Endodermal cell (in vitro differentiated cells): ENCODE measurements at regions not wholly inside any gene's neighbourhood (a gene's known extent, or its start where the extent isn't known, plus 50 kb on each side); places are given as distances from the start of the nearest gene placed in this dataset.
A peak's percentile ranks its signal among the peaks of the same experiment; 100 is the strongest.

Experiments
- DNase-seq: peaks from one replicate; pipeline ENCODE4 v3.0.0-alpha.2; 2017
- H3K27ac ChIP-seq: 2 replicates; pipeline ENCODE4 v1.5.1; 2013; ENCODE audit warnings: mild to moderate bottlenecking, low read depth, low read length, moderate library complexity
- H3K27me3 ChIP-seq: 2 replicates; pipeline ENCODE4 v1.6.1; 2013; ENCODE audit warnings: mild to moderate bottlenecking, low read length, moderate library complexity; ENCODE audit not compliant: insufficient read depth, control insufficient read depth, poor library complexity, severe bottlenecking
- H3K36me3 ChIP-seq: 2 replicates; pipeline ENCODE4 v1.7.0; 2013; ENCODE audit warnings: mild to moderate bottlenecking, low read length, moderate library complexity; ENCODE audit not compliant: control insufficient read depth, insufficient read depth
- H3K4me1 ChIP-seq: one replicate; pipeline ENCODE4 v1.7.0; 2013; ENCODE audit warnings: low read length; ENCODE audit not compliant: control insufficient read depth, insufficient read depth
- H3K4me3 ChIP-seq: 2 replicates; pipeline ENCODE4 v1.5.1; 2013; ENCODE audit warnings: mild to moderate bottlenecking, low read length, moderate library complexity
- H3K9ac ChIP-seq: 2 replicates; pipeline ENCODE4 v1.6.1; 2013; ENCODE audit warnings: mild to moderate bottlenecking, low read length, moderate library complexity; ENCODE audit not compliant: poor library complexity, severe bottlenecking; ENCODE audit errors: extremely low read depth
- H3K9me3 ChIP-seq: 2 replicates; pipeline ENCODE4 v1.6.1; 2013; ENCODE audit warnings: mild to moderate bottlenecking, low read length, moderate library complexity; ENCODE audit not compliant: control insufficient read depth
- H3K27ac Mint-ChIP-seq: 2 replicates; pipeline ENCODE4 v1.8.0; 2020; ENCODE audit warnings: mixed read lengths
- H3K27me3 Mint-ChIP-seq: 2 replicates; pipeline ENCODE4 v1.8.0; 2021; ENCODE audit warnings: mild to moderate bottlenecking, mixed read lengths; ENCODE audit not compliant: insufficient read depth
- H3K36me3 Mint-ChIP-seq: 2 replicates; pipeline ENCODE4 v1.8.0; 2020; ENCODE audit warnings: low read depth, mixed read lengths
- H3K4me1 Mint-ChIP-seq: 2 replicates; pipeline ENCODE4 v1.8.0; 2020; ENCODE audit warnings: mixed read lengths
- H3K4me3 Mint-ChIP-seq: 2 replicates; pipeline ENCODE4 v1.8.0; 2020; ENCODE audit warnings: mild to moderate bottlenecking, moderate library complexity, mixed read lengths
- H3K9me3 Mint-ChIP-seq: 2 replicates; pipeline ENCODE4 v1.8.0; 2020; ENCODE audit warnings: mild to moderate bottlenecking, mixed read lengths
- WGBS, 2 experiments: methylation state at CpG; one replicate each; pipeline versions ENCODE4 v1.1.5 to v1.1.7; 2013; ENCODE audit warnings: missing lambda C conversion rate in 2 of 2, mixed read lengths in 1 of 2; ENCODE audit not compliant: insufficient coverage in 1 of 2, insufficient read length in 1 of 2; 5-methylcytosine and 5-hydroxymethylcytosine counted together
- TF ChIP-seq, protein P1 (sequence below): fragments of 200-600 bp; sonication (generic); conservative IDR thresholded peaks from 2 replicates; pipeline ENCODE4 v1.5.0; 2021; ENCODE audit warnings: antibody characterized with exemption, mild to moderate bottlenecking

GRCh38 chr1:115466433-115466832 is 128.4 kb upstream of the NGF start:
- H3K27ac ChIP-seq = no peak overlapping the region
- H3K36me3 Mint-ChIP-seq = no peaks in the 10 kb centered on the region
- H3K27me3 ChIP-seq = no peaks in the 10 kb centered on the region
- 89% methylated on average over 3 of the region's 3 CpGs; no CpG with 5 or more reads in 1 of the 2 experiments for WGBS, 2 experiments
- no peak overlapping the region for H3K9ac ChIP-seq
- H3K27me3 Mint-ChIP-seq = no peaks in the 10 kb centered on the region
- no peaks in the 10 kb centered on the region for H3K4me1 ChIP-seq
- no peaks in the 10 kb centered on the region for H3K36me3 ChIP-seq
- no peaks in the 10 kb centered on the region for H3K9me3 ChIP-seq
- no peak overlapping the region for H3K4me3 ChIP-seq
- no peak overlapping the region for H3K4me3 Mint-ChIP-seq
- no peak overlapping the region for H3K27ac Mint-ChIP-seq
- peak; percentile 63 for DNase-seq
- H3K9me3 Mint-ChIP-seq = no peaks in the 10 kb centered on the region
- TF ChIP-seq, protein P1, sequence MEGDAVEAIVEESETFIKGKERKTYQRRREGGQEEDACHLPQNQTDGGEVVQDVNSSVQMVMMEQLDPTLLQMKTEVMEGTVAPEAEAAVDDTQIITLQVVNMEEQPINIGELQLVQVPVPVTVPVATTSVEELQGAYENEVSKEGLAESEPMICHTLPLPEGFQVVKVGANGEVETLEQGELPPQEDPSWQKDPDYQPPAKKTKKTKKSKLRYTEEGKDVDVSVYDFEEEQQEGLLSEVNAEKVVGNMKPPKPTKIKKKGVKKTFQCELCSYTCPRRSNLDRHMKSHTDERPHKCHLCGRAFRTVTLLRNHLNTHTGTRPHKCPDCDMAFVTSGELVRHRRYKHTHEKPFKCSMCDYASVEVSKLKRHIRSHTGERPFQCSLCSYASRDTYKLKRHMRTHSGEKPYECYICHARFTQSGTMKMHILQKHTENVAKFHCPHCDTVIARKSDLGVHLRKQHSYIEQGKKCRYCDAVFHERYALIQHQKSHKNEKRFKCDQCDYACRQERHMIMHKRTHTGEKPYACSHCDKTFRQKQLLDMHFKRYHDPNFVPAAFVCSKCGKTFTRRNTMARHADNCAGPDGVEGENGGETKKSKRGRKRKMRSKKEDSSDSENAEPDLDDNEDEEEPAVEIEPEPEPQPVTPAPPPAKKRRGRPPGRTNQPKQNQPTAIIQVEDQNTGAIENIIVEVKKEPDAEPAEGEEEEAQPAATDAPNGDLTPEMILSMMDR = peak; percentile 72
- no peaks in the 10 kb centered on the region for H3K4me1 Mint-ChIP-seq

GRCh38 chr1:115465802-115466363 is 127.8 kb upstream of the NGF start:
- no peaks in the 10 kb centered on the region for H3K36me3 Mint-ChIP-seq
- no peaks in the 10 kb centered on the region for H3K4me1 Mint-ChIP-seq

GRCh38 chr1:115463347-115463746 is 125.3 kb upstream of the NGF start:
- TF ChIP-seq, protein P1 = peak; percentile 56
- H3K27me3 Mint-ChIP-seq = peaks cover 4% of the 10 kb centered on the region
- DNase-seq = no peak

More at GRCh38 chr1:115465802-115466363, 127.8 kb upstream of the NGF start:
- H3K9me3 Mint-ChIP-seq = no peaks in the 10 kb centered on the region
- H3K4me3 Mint-ChIP-seq = no peak overlapping the region
- Histone ChIP-seq H3K9me3 (no peaks in the 10 kb centered on the region), H3K27ac (no peak overlapping the region), H3K4me3 (no peak overlapping the region), H3K4me1 (no peaks in the 10 kb centered on the region), H3K9ac (no peak overlapping the region), H3K27me3 (no peaks in the 10 kb centered on the region), H3K36me3 (no peaks in the 10 kb centered on the region)
- H3K27me3 Mint-ChIP-seq = no peaks in the 10 kb centered on the region
- H3K27ac Mint-ChIP-seq = no peak overlapping the region
- 74 to 91% methylated on average over 3 to 4 of the region's 4 CpGs for WGBS, 2 experiments
- TF ChIP-seq, protein P1 = no peak
- DNase-seq = peak; percentile 46

More at GRCh38 chr1:115463347-115463746, 125.3 kb upstream of the NGF start:
- Mint-ChIP-seq H3K9me3 (no peaks in the 10 kb centered on the region), H3K36me3 (no peaks in the 10 kb centered on the region), H3K4me3 (no peak overlapping the region), H3K27ac (no peak overlapping the region), H3K4me1 (no peaks in the 10 kb centered on the region)
- H3K4me3 ChIP-seq = no peak overlapping the region
- no peak overlapping the region for H3K27ac ChIP-seq
- no peaks in the 10 kb centered on the region for H3K36me3 ChIP-seq
- H3K9me3 ChIP-seq = no peaks in the 10 kb centered on the region
- H3K4me1 ChIP-seq = no peaks in the 10 kb centered on the region
- H3K27me3 ChIP-seq = no peaks in the 10 kb centered on the region
- H3K9ac ChIP-seq = no peak overlapping the region
